SK-N-SH treated with all-trans-retinoic acid at 6 μM for 48 hours (cell line): ENCODE measurements at regions not wholly inside any gene's neighbourhood (a gene's known extent, or its start where the extent isn't known, plus 50 kb on each side); places are given as distances from the start of the nearest gene placed in this dataset.

Experiments used
- ATAC-seq: fragments of 200-7000 bp; cut with Tn5 transposase; 3 replicates; pipeline ENCODE4 v1.9.1; 2020; ENCODE audit warnings: mild to moderate bottlenecking, moderate library complexity
- BACH2 ChIP-seq: fragments of 250-450 bp; sonication (Bioruptor Pico); IDR thresholded peaks from 2 replicates; pipeline ENCODE4 v1.9.0; 2021; ENCODE audit warnings: mild to moderate bottlenecking, borderline replicate concordance
- CREB5 ChIP-seq: fragments of 250-450 bp; sonication (Bioruptor Pico); IDR thresholded peaks from 2 replicates; pipeline ENCODE4 v1.5.1; 2020; ENCODE audit warnings: low read depth, mild to moderate bottlenecking, moderate library complexity
- CSDC2 ChIP-seq: fragments of 250-450 bp; sonication (Bioruptor Pico); IDR thresholded peaks from 2 replicates; pipeline ENCODE4 v1.5.0; 2020; ENCODE audit warnings: mild to moderate bottlenecking, moderate library complexity
- CSRNP3 ChIP-seq: fragments of 250-450 bp; sonication (Bioruptor Pico); IDR thresholded peaks from 2 replicates; pipeline ENCODE4 v1.5.1; 2021; ENCODE audit warnings: mild to moderate bottlenecking, moderate library complexity
- ESRRG ChIP-seq: fragments of 250-450 bp; sonication (Bioruptor Pico); IDR thresholded peaks from 2 replicates; pipeline ENCODE4 v1.6.1; 2021; ENCODE audit warnings: mild to moderate bottlenecking
- GLIS3 ChIP-seq: fragments of 250-450 bp; sonication (Bioruptor Pico); IDR thresholded peaks from 2 replicates; pipeline ENCODE4 v1.5.0; 2020; ENCODE audit warnings: mild to moderate bottlenecking, moderate library complexity
- ISL1 ChIP-seq: fragments of 250-450 bp; sonication (Bioruptor Pico); IDR thresholded peaks from 2 replicates; pipeline ENCODE4 v2.1.2; 2022; ENCODE audit warnings: mild to moderate bottlenecking, moderate library complexity
- OSR1 ChIP-seq: fragments of 250-450 bp; sonication (Bioruptor Pico); IDR thresholded peaks from 2 replicates; pipeline ENCODE4 v1.8.0; 2022; ENCODE audit warnings: moderate library complexity, mild to moderate bottlenecking, inconsistent platforms
- PATZ1 ChIP-seq: fragments of 250-450 bp; sonication (Bioruptor Pico); IDR thresholded peaks from 2 replicates; pipeline ENCODE4 v1.8.0; 2020; ENCODE audit warnings: mild to moderate bottlenecking, moderate library complexity, borderline replicate concordance
- POU6F1 ChIP-seq: fragments of 250-450 bp; sonication (Bioruptor Pico); IDR thresholded peaks from 2 replicates; pipeline ENCODE4 v1.8.0; 2021; ENCODE audit warnings: low read depth, mild to moderate bottlenecking, moderate library complexity, borderline replicate concordance
- PPARA ChIP-seq: fragments of 250-450 bp; sonication (Bioruptor Pico); IDR thresholded peaks from 2 replicates; pipeline ENCODE4 v1.5.0; 2020; ENCODE audit warnings: mild to moderate bottlenecking, borderline replicate concordance
- RARB ChIP-seq: fragments of 250-450 bp; sonication (Bioruptor Pico); IDR thresholded peaks from 2 replicates; pipeline ENCODE4 v1.8.0; 2021; ENCODE audit warnings: mild to moderate bottlenecking, moderate library complexity
- SNAI2 ChIP-seq: fragments of 250-450 bp; sonication (Bioruptor Pico); IDR thresholded peaks from 2 replicates; pipeline ENCODE4 v1.5.0; 2020; ENCODE audit warnings: mild to moderate bottlenecking, moderate library complexity
- TCF4 ChIP-seq: fragments of 250-450 bp; sonication (Bioruptor Pico); IDR thresholded peaks from 2 replicates; pipeline ENCODE4 v1.8.0; 2021; ENCODE audit warnings: mild to moderate bottlenecking, moderate library complexity, borderline replicate concordance
- TOX ChIP-seq: fragments of 250-450 bp; sonication (Bioruptor Pico); IDR thresholded peaks from 2 replicates; pipeline ENCODE4 v1.8.0; 2021; ENCODE audit warnings: mild to moderate bottlenecking, moderate library complexity, borderline replicate concordance
- TSHZ2 ChIP-seq: fragments of 250-450 bp; sonication (Bioruptor Pico); IDR thresholded peaks from 2 replicates; pipeline ENCODE4 v1.5.0; 2020; ENCODE audit warnings: mild to moderate bottlenecking, moderate library complexity
- ZC3H10 ChIP-seq: fragments of 250-450 bp; sonication (Bioruptor Pico); IDR thresholded peaks from 2 replicates; pipeline ENCODE4 v1.5.1; 2021; ENCODE audit warnings: mild to moderate bottlenecking, moderate library complexity
- ZFP30 ChIP-seq: fragments of 450-650 bp; formaldehyde crosslinking; IDR thresholded peaks from 2 replicates; pipeline ENCODE4 v1.5.0; 2022; ENCODE audit warnings: mild to moderate bottlenecking, moderate library complexity
- ZNF70 ChIP-seq: fragments of 450-650 bp; formaldehyde crosslinking; IDR thresholded peaks from 2 replicates; pipeline ENCODE4 v1.5.0; 2020; ENCODE audit warnings: mild to moderate bottlenecking, moderate library complexity
- ZNF8 ChIP-seq: fragments of 450-650 bp; formaldehyde crosslinking; IDR thresholded peaks from 2 replicates; pipeline ENCODE4 v1.5.0; 2020; ENCODE audit warnings: mild to moderate bottlenecking, moderate library complexity

GRCh38 chr6:19004176-19004575 is 617.0 kb downstream of the RNF144B start (continued):
- no peak for TF ChIP-seq CSRNP3 (CRISPR knock-in tag)
- TF ChIP-seq, all 23 proteins: peak for 0

GRCh38 chr6:19009769-19010168 is 622.6 kb downstream of the RNF144B start:
- no peak for ATAC-seq
- TF ChIP-seq TOX (CRISPR knock-in tag), result no peak
- TF ChIP-seq ZFP30, result no peak
- no peak for TF ChIP-seq CREB5 (CRISPR knock-in tag)
- no peak for TF ChIP-seq CSDC2 (CRISPR knock-in tag)
- TF ChIP-seq SNAI2 (CRISPR knock-in tag), result no peak
- TF ChIP-seq ZNF70 (CRISPR knock-in tag), result no peak
- no peak for TF ChIP-seq TCF4 (CRISPR knock-in tag)
- TF ChIP-seq ESRRG, result no peak
- no peak for TF ChIP-seq PATZ1
- no peak for TF ChIP-seq OSR1 (CRISPR knock-in tag)
- TF ChIP-seq ISL1, result no peak
- TF ChIP-seq GLIS3 (CRISPR knock-in tag), result no peak
- no peak for TF ChIP-seq RARB (CRISPR knock-in tag)
- TF ChIP-seq POU6F1 (CRISPR knock-in tag), result no peak
- no peak for TF ChIP-seq TSHZ2 (CRISPR knock-in tag)
- TF ChIP-seq CSRNP3 (CRISPR knock-in tag), result no peak
- no peak for TF ChIP-seq ZNF8
- no peak for TF ChIP-seq ZC3H10 (CRISPR knock-in tag)
- TF ChIP-seq PPARA (CRISPR knock-in tag), result no peak
- TF ChIP-seq BACH2 (CRISPR knock-in tag), result no peak
- TF ChIP-seq, all 23 proteins: peak for 0

GRCh38 chr6:19013026-19013705 is 626.0 kb downstream of the RNF144B start:
- ATAC-seq, result no peak
- TF ChIP-seq CREB5 (CRISPR knock-in tag) (no peak), CSRNP3 (CRISPR knock-in tag) (no peak), ZNF8 (no peak), SNAI2 (CRISPR knock-in tag) (no peak)
- TF ChIP-seq, all 23 proteins: peak for 0
